HuH-7 (cell line): ENCODE measurements at regions not wholly inside any gene's neighbourhood (a gene's known extent, or its start where the extent isn't known, plus 50 kb on each side); places are given as distances from the start of the nearest gene placed in this dataset.

Experiments used
- DNase-seq: peaks from one replicate; pipeline ENCODE4 v3.0.0; 2011; ENCODE audit warnings: low spot score

GRCh38 chr3:150091626-150092025 is 120.9 kb upstream of the PFN2 start:
- no peak for DNase-seq

GRCh38 chr3:150090877-150091276 is 120.2 kb upstream of the PFN2 start:
- no peak for DNase-seq

GRCh38 chr3:150090006-150090405 is 119.3 kb upstream of the PFN2 start:
- DNase-seq: no peak

GRCh38 chr3:150084128-150084527 is 113.4 kb upstream of the PFN2 start:
- DNase-seq: no peak

GRCh38 chr3:150083655-150084042 is 113.0 kb upstream of the PFN2 start:
- DNase-seq: no peak

GRCh38 chr3:150082898-150083654 is 112.4 kb upstream of the PFN2 start:
- no peak for DNase-seq

GRCh38 chr3:150081084-150081483 is 110.4 kb upstream of the PFN2 start:
- no peak for DNase-seq

GRCh38 chr3:150080058-150080730 is 109.5 kb upstream of the PFN2 start:
- DNase-seq: no peak

- DNase-seq: no peak
Measured at GRCh38 chr3:150079029-150079739, 108.5 kb upstream of the PFN2 start.

- no peak for DNase-seq
Measured at GRCh38 chr3:150077581-150078247, 107.0 kb upstream of the PFN2 start.

- no peak for DNase-seq
Measured at GRCh38 chr3:150077107-150077506, 106.4 kb upstream of the PFN2 start.

- no peak for DNase-seq
Measured at GRCh38 chr3:150076443-150076842, 105.7 kb upstream of the PFN2 start.

- DNase-seq: no peak
Measured at GRCh38 chr3:150075417-150075865, 104.7 kb upstream of the PFN2 start.

GRCh38 chr3:150074697-150075416 is 104.2 kb upstream of the PFN2 start:
- DNase-seq: no peak

GRCh38 chr3:150074277-150074676 is 103.6 kb upstream of the PFN2 start:
- no peak for DNase-seq

- no peak for DNase-seq
Measured at GRCh38 chr3:150073513-150073912, 102.8 kb upstream of the PFN2 start.

GRCh38 chr3:150073031-150073430 is 102.3 kb upstream of the PFN2 start:
- no peak for DNase-seq

- DNase-seq: no peak
Measured at GRCh38 chr3:150072576-150072975, 101.9 kb upstream of the PFN2 start.

GRCh38 chr3:150070271-150070670 is 99.6 kb upstream of the PFN2 start:
- no peak for DNase-seq

- no peak for DNase-seq
Measured at GRCh38 chr3:150069633-150070032, 98.9 kb upstream of the PFN2 start.

GRCh38 chr3:150069154-150069527 is 98.4 kb upstream of the PFN2 start:
- DNase-seq: no peak
